GM18519 (cell line): ENCODE measurements at regions not wholly inside any gene's neighbourhood (a gene's known extent, or its start where the extent isn't known, plus 50 kb on each side); places are given as distances from the start of the nearest gene placed in this dataset.

Source experiments
- ATAC-seq: cut with Tn5 transposase; IDR thresholded peaks from one replicate; pipeline ENCODE4 v1.9.1; 2021; ENCODE audit warnings: mild to moderate bottlenecking, moderate library complexity; ENCODE audit not compliant: unreplicated experiment, low FRiP score

DNA sequence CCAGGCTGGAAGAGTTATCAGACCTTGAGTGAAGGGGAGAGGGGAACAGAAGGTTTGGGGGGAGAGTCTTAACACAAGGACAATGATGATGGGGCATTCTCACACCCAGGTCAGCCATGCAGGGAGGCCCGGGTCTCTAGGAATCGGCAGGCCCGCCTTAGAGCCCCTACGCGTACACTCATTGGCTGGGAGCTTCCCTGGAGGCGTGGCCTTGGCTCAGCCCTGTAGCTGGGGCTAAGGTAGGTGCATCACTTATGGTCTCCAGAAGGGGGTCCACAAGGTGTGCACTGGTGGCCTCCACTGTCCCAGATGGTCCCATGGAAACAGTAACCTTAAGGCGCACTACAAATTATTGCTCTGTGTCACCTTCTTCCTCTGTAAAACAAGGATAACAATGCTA is 660.1 kb downstream of the MED13L start:
- ATAC-seq = no peak

DNA sequence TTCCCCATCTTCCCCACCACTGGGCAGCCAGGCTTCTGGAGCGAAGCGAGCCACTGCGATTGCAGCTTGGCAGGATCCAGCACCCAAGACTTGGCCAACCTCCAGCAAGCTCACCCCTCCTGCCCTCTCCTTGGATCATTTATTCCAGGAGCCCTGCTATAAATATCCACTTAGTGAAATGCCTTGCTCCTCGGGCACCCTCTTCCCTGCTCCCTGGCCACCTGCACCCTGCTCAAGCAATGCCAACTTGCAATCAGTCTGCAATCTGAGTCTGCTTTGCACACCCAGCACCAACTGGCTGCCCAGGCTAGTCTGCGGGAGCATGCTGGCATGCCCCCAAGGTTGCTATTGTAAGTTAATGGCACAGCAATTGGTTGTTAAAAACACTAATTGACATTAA is 666.0 kb downstream of the MED13L start:
- no peak for ATAC-seq

- no peak for ATAC-seq
Measured at GRCh38 chr12:115609347-115609746, 668.1 kb downstream of the MED13L start.

GRCh38 chr12:115606040-115606439 is 671.5 kb downstream of the MED13L start:
- no peak for ATAC-seq

GRCh38 chr12:115598871-115599811 is 678.4 kb downstream of the MED13L start:
- ATAC-seq = no peak

- no peak for ATAC-seq
Measured at GRCh38 chr12:115597157-115597712, 680.3 kb downstream of the MED13L start.

DNA sequence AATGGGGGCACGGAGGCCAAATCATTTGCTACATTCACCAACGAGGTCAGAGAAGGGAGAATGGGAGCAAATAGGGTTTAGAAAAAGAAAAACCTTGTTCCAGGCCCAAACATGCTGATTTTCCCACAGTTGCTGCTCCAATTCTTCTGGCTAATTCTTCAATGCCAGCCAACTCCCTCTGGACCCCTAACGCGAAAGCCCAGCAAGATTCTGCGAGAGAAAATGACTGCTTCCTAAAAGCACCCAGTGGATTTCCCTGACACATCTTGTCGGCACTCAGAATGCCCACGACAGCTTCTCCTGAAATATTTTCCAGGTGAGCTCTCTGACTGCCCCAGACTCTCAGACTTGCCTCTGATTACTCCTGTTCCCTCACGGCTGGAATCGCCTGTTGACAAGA is 689.4 kb downstream of the MED13L start:
- ATAC-seq = no peak

- no peak for ATAC-seq
Measured at GRCh38 chr12:115584156-115584555, 693.3 kb downstream of the MED13L start.

DNA sequence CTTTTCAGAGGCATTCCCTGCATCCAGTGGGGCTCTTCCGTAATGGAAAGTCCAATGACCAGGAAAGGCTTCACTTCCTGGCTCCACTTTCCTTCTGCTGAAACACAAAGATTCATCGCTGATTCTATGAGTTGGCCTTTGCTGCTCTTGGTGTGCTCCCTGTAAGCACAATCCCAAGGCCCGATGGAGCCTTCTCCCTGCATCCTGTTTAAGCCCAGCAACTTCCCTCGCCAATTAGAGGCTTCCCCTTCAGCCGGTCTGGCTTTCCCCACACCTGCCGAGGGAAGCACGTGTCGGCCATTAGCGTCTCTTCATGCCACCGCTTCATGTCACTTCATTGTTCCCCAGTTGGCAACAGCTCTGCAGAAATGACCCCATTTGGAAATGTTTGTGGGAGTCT is 693.9 kb downstream of the MED13L start:
- no peak for ATAC-seq

DNA sequence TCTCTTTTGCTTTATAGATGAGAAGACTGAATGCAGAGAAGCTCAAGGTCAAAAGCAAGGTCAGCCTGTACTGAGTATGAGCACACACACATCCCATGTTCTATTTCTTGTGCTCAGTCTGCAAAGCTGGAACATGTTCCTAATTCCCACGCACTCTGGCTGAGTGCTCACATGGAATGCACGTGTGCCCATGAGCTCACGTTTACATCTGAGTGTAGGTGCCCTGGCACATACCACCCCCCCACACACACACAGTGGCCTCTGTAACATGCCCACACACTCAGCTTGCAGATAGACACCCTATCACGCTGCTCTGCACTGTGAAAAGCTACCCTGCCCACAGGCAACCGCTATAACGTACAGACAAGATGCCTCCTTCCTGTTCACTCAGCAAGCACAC is 700.1 kb downstream of the MED13L start:
- no peak for ATAC-seq

DNA sequence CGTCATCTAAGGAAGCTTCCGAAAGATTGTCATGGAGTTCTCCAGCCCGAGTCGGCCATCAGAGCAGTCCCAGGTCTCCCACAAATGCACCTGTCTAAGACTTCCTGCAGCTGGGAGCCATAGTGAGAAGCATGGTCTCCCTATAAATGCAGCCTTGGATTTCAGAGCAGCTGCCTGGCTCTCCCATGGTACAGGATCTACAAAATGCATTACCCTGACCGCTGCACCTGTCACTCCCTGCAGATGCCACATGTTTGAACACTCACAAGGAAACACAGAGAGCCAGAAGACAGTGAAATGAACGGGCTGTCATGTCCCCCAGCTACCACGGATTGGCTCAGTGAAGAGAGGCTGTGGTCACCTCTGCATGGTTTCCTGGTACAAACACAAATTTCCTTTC is 702.7 kb downstream of the MED13L start:
- no peak for ATAC-seq

DNA sequence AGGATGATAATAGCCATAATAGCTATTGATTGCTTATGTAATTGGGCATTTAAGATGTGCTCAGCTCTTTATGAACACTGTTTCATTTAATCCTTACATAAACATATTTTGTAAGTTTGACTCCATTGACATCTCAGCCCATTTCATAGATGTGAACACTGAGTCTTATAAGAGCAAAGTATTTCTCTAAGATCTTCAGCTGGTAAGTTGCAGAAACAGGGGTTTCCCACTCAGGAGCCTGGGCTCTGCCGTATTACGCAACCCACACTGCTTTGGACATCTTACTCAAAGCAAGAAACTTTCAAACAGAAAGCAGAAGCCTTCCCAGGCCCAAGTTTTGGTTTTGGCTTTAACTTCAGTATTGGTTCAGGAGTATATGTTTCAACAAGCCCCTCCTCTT is 705.1 kb downstream of the MED13L start:
- ATAC-seq = peak; percentile 83

- no peak for ATAC-seq
Measured at GRCh38 chr12:115571446-115571845, 706.0 kb downstream of the MED13L start.

- no peak for ATAC-seq
Measured at GRCh38 chr12:115571027-115571426, 706.5 kb downstream of the MED13L start.

GRCh38 chr12:115570069-115570777 is 707.3 kb downstream of the MED13L start:
- no peak for ATAC-seq

- no peak for ATAC-seq
Measured at GRCh38 chr12:115569345-115570068, 708.0 kb downstream of the MED13L start.

DNA sequence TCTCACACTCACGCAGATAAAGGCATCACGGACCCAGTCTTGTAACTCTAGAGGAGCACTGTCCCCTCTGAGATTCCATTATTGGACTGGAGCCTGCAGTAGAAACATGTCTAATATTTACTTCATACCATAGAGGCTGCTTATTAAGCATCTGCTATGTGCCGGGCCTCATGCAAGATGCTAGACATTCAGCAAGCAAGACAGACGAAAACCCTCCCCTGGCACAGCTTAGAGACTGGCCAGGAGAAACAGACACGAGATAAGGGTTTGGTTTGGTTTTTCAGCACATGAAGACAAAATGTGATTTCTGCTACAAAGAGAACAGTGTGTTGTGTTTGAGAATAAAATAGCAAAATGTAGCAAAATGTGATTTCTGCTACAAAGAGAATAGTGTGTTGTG is 719.2 kb downstream of the MED13L start:
- ATAC-seq = no peak

GRCh38 chr12:115553622-115554021 is 723.9 kb downstream of the MED13L start:
- ATAC-seq = no peak

- no peak for ATAC-seq
Measured at GRCh38 chr12:115543269-115543668, 734.2 kb downstream of the MED13L start.

- no peak for ATAC-seq
Measured at GRCh38 chr12:115542656-115543055, 734.8 kb downstream of the MED13L start.
